SK-N-SH treated with all-trans-retinoic acid at 6 μM for 48 hours (cell line): ENCODE measurements at regions not wholly inside any gene's neighbourhood (a gene's known extent, or its start where the extent isn't known, plus 50 kb on each side); places are given as distances from the start of the nearest gene placed in this dataset.

ENCODE experiments used
- ATAC-seq: fragments of 200-7000 bp; cut with Tn5 transposase; 3 replicates; pipeline ENCODE4 v1.9.1; 2020; ENCODE audit warnings: mild to moderate bottlenecking, moderate library complexity
- ARNTL ChIP-seq: fragments of 450-650 bp; formaldehyde crosslinking; IDR thresholded peaks from 2 replicates; pipeline ENCODE4 v1.5.0; 2020; ENCODE audit warnings: low read depth, mild to moderate bottlenecking, moderate library complexity, borderline replicate concordance
- CREB5 ChIP-seq: fragments of 250-450 bp; sonication (Bioruptor Pico); IDR thresholded peaks from 2 replicates; pipeline ENCODE4 v1.5.1; 2020; ENCODE audit warnings: low read depth, mild to moderate bottlenecking, moderate library complexity
- CSDC2 ChIP-seq: fragments of 250-450 bp; sonication (Bioruptor Pico); IDR thresholded peaks from 2 replicates; pipeline ENCODE4 v1.5.0; 2020; ENCODE audit warnings: mild to moderate bottlenecking, moderate library complexity
- CSRNP3 ChIP-seq: fragments of 250-450 bp; sonication (Bioruptor Pico); IDR thresholded peaks from 2 replicates; pipeline ENCODE4 v1.5.1; 2021; ENCODE audit warnings: mild to moderate bottlenecking, moderate library complexity
- ESRRG ChIP-seq: fragments of 250-450 bp; sonication (Bioruptor Pico); IDR thresholded peaks from 2 replicates; pipeline ENCODE4 v1.6.1; 2021; ENCODE audit warnings: mild to moderate bottlenecking
- GLIS3 ChIP-seq: fragments of 250-450 bp; sonication (Bioruptor Pico); IDR thresholded peaks from 2 replicates; pipeline ENCODE4 v1.5.0; 2020; ENCODE audit warnings: mild to moderate bottlenecking, moderate library complexity
- ISL1 ChIP-seq: fragments of 250-450 bp; sonication (Bioruptor Pico); IDR thresholded peaks from 2 replicates; pipeline ENCODE4 v2.1.2; 2022; ENCODE audit warnings: mild to moderate bottlenecking, moderate library complexity
- OSR1 ChIP-seq: fragments of 250-450 bp; sonication (Bioruptor Pico); IDR thresholded peaks from 2 replicates; pipeline ENCODE4 v1.8.0; 2022; ENCODE audit warnings: moderate library complexity, mild to moderate bottlenecking, inconsistent platforms
- PATZ1 ChIP-seq: fragments of 250-450 bp; sonication (Bioruptor Pico); IDR thresholded peaks from 2 replicates; pipeline ENCODE4 v1.8.0; 2020; ENCODE audit warnings: mild to moderate bottlenecking, moderate library complexity, borderline replicate concordance
- POU6F1 ChIP-seq: fragments of 250-450 bp; sonication (Bioruptor Pico); IDR thresholded peaks from 2 replicates; pipeline ENCODE4 v1.8.0; 2021; ENCODE audit warnings: low read depth, mild to moderate bottlenecking, moderate library complexity, borderline replicate concordance
- PPARA ChIP-seq: fragments of 250-450 bp; sonication (Bioruptor Pico); IDR thresholded peaks from 2 replicates; pipeline ENCODE4 v1.5.0; 2020; ENCODE audit warnings: mild to moderate bottlenecking, borderline replicate concordance
- RARB ChIP-seq: fragments of 250-450 bp; sonication (Bioruptor Pico); IDR thresholded peaks from 2 replicates; pipeline ENCODE4 v1.8.0; 2021; ENCODE audit warnings: mild to moderate bottlenecking, moderate library complexity
- SNAI2 ChIP-seq: fragments of 250-450 bp; sonication (Bioruptor Pico); IDR thresholded peaks from 2 replicates; pipeline ENCODE4 v1.5.0; 2020; ENCODE audit warnings: mild to moderate bottlenecking, moderate library complexity
- TCF4 ChIP-seq: fragments of 250-450 bp; sonication (Bioruptor Pico); IDR thresholded peaks from 2 replicates; pipeline ENCODE4 v1.8.0; 2021; ENCODE audit warnings: mild to moderate bottlenecking, moderate library complexity, borderline replicate concordance
- TOX ChIP-seq: fragments of 250-450 bp; sonication (Bioruptor Pico); IDR thresholded peaks from 2 replicates; pipeline ENCODE4 v1.8.0; 2021; ENCODE audit warnings: mild to moderate bottlenecking, moderate library complexity, borderline replicate concordance
- TSHZ2 ChIP-seq: fragments of 250-450 bp; sonication (Bioruptor Pico); IDR thresholded peaks from 2 replicates; pipeline ENCODE4 v1.5.0; 2020; ENCODE audit warnings: mild to moderate bottlenecking, moderate library complexity
- ZC3H10 ChIP-seq: fragments of 250-450 bp; sonication (Bioruptor Pico); IDR thresholded peaks from 2 replicates; pipeline ENCODE4 v1.5.1; 2021; ENCODE audit warnings: mild to moderate bottlenecking, moderate library complexity
- ZFP3 ChIP-seq: fragments of 250-450 bp; sonication (Bioruptor Pico); IDR thresholded peaks from 2 replicates; pipeline ENCODE4 v1.5.0; 2020; ENCODE audit warnings: mild to moderate bottlenecking, moderate library complexity
- ZFP30 ChIP-seq: fragments of 450-650 bp; formaldehyde crosslinking; IDR thresholded peaks from 2 replicates; pipeline ENCODE4 v1.5.0; 2022; ENCODE audit warnings: mild to moderate bottlenecking, moderate library complexity
- ZNF565 ChIP-seq: fragments of 450-650 bp; formaldehyde crosslinking; conservative IDR thresholded peaks from 2 replicates; pipeline ENCODE4 v1.5.0; 2020; ENCODE audit warnings: low read depth, mild to moderate bottlenecking, moderate library complexity
- ZNF70 ChIP-seq: fragments of 450-650 bp; formaldehyde crosslinking; IDR thresholded peaks from 2 replicates; pipeline ENCODE4 v1.5.0; 2020; ENCODE audit warnings: mild to moderate bottlenecking, moderate library complexity

- no peak for ATAC-seq
- no peak for TF ChIP-seq ZNF565 (CRISPR knock-in tag)
- no peak for TF ChIP-seq ZFP30 (CRISPR knock-in tag)
- no peak for TF ChIP-seq RARB
- no peak for TF ChIP-seq TCF4
- no peak for TF ChIP-seq TOX (CRISPR knock-in tag)
- no peak for TF ChIP-seq ARNTL
- no peak for TF ChIP-seq ISL1 (CRISPR knock-in tag)
- TF ChIP-seq CSDC2 (CRISPR knock-in tag): no peak
- no peak for TF ChIP-seq ZNF70
- no peak for TF ChIP-seq ESRRG (CRISPR knock-in tag)
- no peak for TF ChIP-seq ZFP3 (CRISPR knock-in tag)
- no peak for TF ChIP-seq CSRNP3 (CRISPR knock-in tag)
- no peak for TF ChIP-seq CREB5 (CRISPR knock-in tag)
- no peak for TF ChIP-seq GLIS3
- no peak for TF ChIP-seq TSHZ2 (CRISPR knock-in tag)
- no peak for TF ChIP-seq ZC3H10 (CRISPR knock-in tag)
- no peak for TF ChIP-seq PPARA (CRISPR knock-in tag)
- TF ChIP-seq, all 23 proteins: peak for 0
Observed at GRCh38 chr5:86807046-86808031, 189.6 kb downstream of the COX7C start.

- no peak for ATAC-seq
- no peak for TF ChIP-seq PATZ1 (CRISPR knock-in tag)
- no peak for TF ChIP-seq ARNTL
- TF ChIP-seq SNAI2 (CRISPR knock-in tag): no peak
- no peak for TF ChIP-seq ZFP3 (CRISPR knock-in tag)
- TF ChIP-seq CSDC2 (CRISPR knock-in tag): no peak
- no peak for TF ChIP-seq GLIS3
- TF ChIP-seq TOX (CRISPR knock-in tag): no peak
- no peak for TF ChIP-seq RARB
- TF ChIP-seq CREB5 (CRISPR knock-in tag): no peak
- no peak for TF ChIP-seq ZNF565 (CRISPR knock-in tag)
- no peak for TF ChIP-seq OSR1
Observed at GRCh38 chr5:86814315-86814714, 196.6 kb downstream of the COX7C start.

GRCh38 chr5:86814907-86815306, 197.2 kb downstream of the COX7C start:
- no peak for ATAC-seq
- TF ChIP-seq OSR1 (no peak), PPARA (CRISPR knock-in tag) (no peak), TCF4 (no peak), ZFP30 (CRISPR knock-in tag) (no peak), RARB (no peak), ZNF70 (no peak), SNAI2 (CRISPR knock-in tag) (no peak), TSHZ2 (CRISPR knock-in tag) (no peak), GLIS3 (no peak), TOX (CRISPR knock-in tag) (no peak), ZFP3 (CRISPR knock-in tag) (no peak), POU6F1 (CRISPR knock-in tag) (no peak), ZNF565 (CRISPR knock-in tag) (no peak)
